ENCODE measurements at regions not wholly inside any gene's neighbourhood (a gene's known extent, or its start where the extent isn't known, plus 50 kb on each side); places are given as distances from the start of the nearest gene placed in this dataset.

DNA sequence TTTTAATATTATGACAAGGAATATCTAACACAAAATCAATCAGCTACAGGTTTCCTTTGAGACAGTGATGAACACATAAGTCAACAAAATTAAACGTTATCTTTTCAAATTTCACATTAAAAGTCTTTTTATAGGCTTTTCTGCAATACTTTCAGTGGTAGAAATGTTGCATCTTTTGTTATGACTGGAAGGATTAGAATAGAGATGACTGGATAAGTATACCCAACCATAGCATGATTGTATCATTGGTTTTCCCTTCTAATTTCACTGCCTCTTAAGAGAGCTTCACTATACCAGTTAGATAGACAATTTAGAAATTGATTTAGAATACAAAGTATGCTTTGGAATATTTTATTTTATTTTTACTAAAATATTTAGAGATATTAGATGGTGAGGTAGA, 273.9 kb downstream of the PHF14 start:
- Mint-ChIP-seq H3K36me3 (ENCODE audit: low read depth) (no peaks in the 10 kb centered on the region), H3K27ac (no peak overlapping the region), H3K4me1 (peaks cover 4% of the 10 kb centered on the region), H3K27me3 (ENCODE audit: insufficient read depth) (no peaks in the 10 kb centered on the region), H3K4me3 (no peak overlapping the region), H3K9me3 (no peaks in the 10 kb centered on the region)
- Histone ChIP-seq H3K9me3 (ENCODE audit: control insufficient read depth, low read length) (no peaks in the 10 kb centered on the region), H3K4me3 (ENCODE audit: low read length) (no peak overlapping the region), H3K4me1 (ENCODE audit: control insufficient read depth, insufficient read depth, low read length) (peaks cover 3% of the 10 kb centered on the region), H3K9ac (ENCODE audit: extremely low read depth, low read length, poor library complexity, severe bottlenecking) (no peak overlapping the region), H3K27ac (ENCODE audit: low read depth, low read length) (no peak overlapping the region), H3K36me3 (ENCODE audit: control insufficient read depth, insufficient read depth, low read length) (no peaks in the 10 kb centered on the region), H3K27me3 (ENCODE audit: control insufficient read depth, insufficient read depth, low read length, poor library complexity, severe bottlenecking) (no peaks in the 10 kb centered on the region)
- TF ChIP-seq CTCF (conservative IDR thresholded peaks at IDR 0.05): no peak
- WGBS, 2 experiments (ENCODE audit: insufficient coverage in 1 of 2, insufficient read length in 1 of 2): 75% methylated on average over 1 of the region's 1 CpG; no CpG with 5 or more reads in 1 of the 2 experiments
- DNase-seq: no peak

DNA sequence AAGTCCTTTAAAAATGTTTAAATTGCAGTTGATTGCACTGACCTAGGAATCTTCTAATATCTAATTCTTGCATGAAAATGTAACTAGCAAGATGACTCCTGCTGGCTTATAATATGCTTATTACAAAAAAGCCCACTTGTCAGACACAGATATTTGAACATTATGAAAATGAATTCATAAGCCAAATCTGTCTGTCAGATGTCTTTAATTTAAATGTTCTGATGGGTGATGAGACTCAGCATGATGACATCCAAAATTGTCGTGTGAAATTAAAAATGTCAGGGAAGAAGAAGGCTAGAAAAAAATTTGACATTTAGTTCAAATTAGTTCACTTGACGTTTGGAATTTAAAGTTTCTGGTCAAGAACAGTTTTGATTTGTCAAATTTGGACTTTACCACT, 277.8 kb downstream of the PHF14 start:
- no peak overlapping the region for H3K9ac ChIP-seq (ENCODE audit: extremely low read depth, low read length, poor library complexity, severe bottlenecking)
- no peak overlapping the region for H3K27ac ChIP-seq (ENCODE audit: low read depth, low read length)
- Mint-ChIP-seq H3K4me3 (no peak overlapping the region), H3K27me3 (ENCODE audit: insufficient read depth) (peaks cover 1% of the 10 kb centered on the region), H3K9me3 (no peaks in the 10 kb centered on the region), H3K36me3 (ENCODE audit: low read depth) (no peaks in the 10 kb centered on the region), H3K4me1 (peaks cover 4% of the 10 kb centered on the region), H3K27ac (no peak overlapping the region)
- H3K4me1 ChIP-seq (ENCODE audit: control insufficient read depth, insufficient read depth, low read length): no peaks in the 10 kb centered on the region
- no peak for TF ChIP-seq CTCF (conservative IDR thresholded peaks at IDR 0.05)
- no peak overlapping the region for H3K4me3 ChIP-seq (ENCODE audit: low read length)
- no peaks in the 10 kb centered on the region for H3K9me3 ChIP-seq (ENCODE audit: control insufficient read depth, low read length)
- DNase-seq: no peak
- 84 to 92% methylated on average over 2 of the region's 2 CpGs for WGBS, 2 experiments (ENCODE audit: insufficient coverage in 1 of 2, insufficient read length in 1 of 2)
- no peaks in the 10 kb centered on the region for H3K27me3 ChIP-seq (ENCODE audit: control insufficient read depth, insufficient read depth, low read length, poor library complexity, severe bottlenecking)
- H3K36me3 ChIP-seq (ENCODE audit: control insufficient read depth, insufficient read depth, low read length): no peaks in the 10 kb centered on the region

GRCh38 chr7:11252011-11252607, 278.4 kb downstream of the PHF14 start:
- WGBS, 2 experiments (ENCODE audit: insufficient coverage in 1 of 2, insufficient read length in 1 of 2): 92 to 100% methylated on average over 3 to 4 of the region's 4 CpGs
- Histone ChIP-seq H3K27ac (ENCODE audit: low read depth, low read length) (no peak overlapping the region), H3K4me1 (ENCODE audit: control insufficient read depth, insufficient read depth, low read length) (no peaks in the 10 kb centered on the region), H3K9ac (ENCODE audit: extremely low read depth, low read length, poor library complexity, severe bottlenecking) (no peak overlapping the region), H3K9me3 (ENCODE audit: control insufficient read depth, low read length) (no peaks in the 10 kb centered on the region), H3K4me3 (ENCODE audit: low read length) (no peak overlapping the region), H3K36me3 (ENCODE audit: control insufficient read depth, insufficient read depth, low read length) (no peaks in the 10 kb centered on the region), H3K27me3 (ENCODE audit: control insufficient read depth, insufficient read depth, low read length, poor library complexity, severe bottlenecking) (no peaks in the 10 kb centered on the region)
- no peak for DNase-seq
- Mint-ChIP-seq H3K27ac (no peak overlapping the region), H3K36me3 (ENCODE audit: low read depth) (no peaks in the 10 kb centered on the region), H3K4me1 (peaks cover 4% of the 10 kb centered on the region), H3K4me3 (no peak overlapping the region), H3K27me3 (ENCODE audit: insufficient read depth) (peaks cover 2% of the 10 kb centered on the region), H3K9me3 (no peaks in the 10 kb centered on the region)
- no peak for TF ChIP-seq CTCF (conservative IDR thresholded peaks at IDR 0.05)

Measured in endodermal cell (in vitro differentiated cells).